ENCODE measurements at regions not wholly inside any gene's neighbourhood (a gene's known extent, or its start where the extent isn't known, plus 50 kb on each side); places are given as distances from the start of the nearest gene placed in this dataset.

- Histone ChIP-seq H3K36me3 (no peaks in the 10 kb centered on the region), H3K27me3 (no peaks in the 10 kb centered on the region), H3K4me3 (no peak overlapping the region), H3K4me1 (no peaks in the 10 kb centered on the region), H3K9me3 (no peaks in the 10 kb centered on the region), H3K27ac (no peak overlapping the region)
- no peak for DNase-seq
- intact Hi-C loops (cut with DNase I; ENCODE audit: low total_unique reads) = no loop called here
- TF ChIP-seq POLR2A (IDR thresholded peaks at IDR 0.05) = no peak
- no peak for TF ChIP-seq CTCF (IDR thresholded peaks at IDR 0.05)
Measured at GRCh38 chr17:79536212-79536840, 74.5 kb downstream of the RBFOX3 start.

DNA sequence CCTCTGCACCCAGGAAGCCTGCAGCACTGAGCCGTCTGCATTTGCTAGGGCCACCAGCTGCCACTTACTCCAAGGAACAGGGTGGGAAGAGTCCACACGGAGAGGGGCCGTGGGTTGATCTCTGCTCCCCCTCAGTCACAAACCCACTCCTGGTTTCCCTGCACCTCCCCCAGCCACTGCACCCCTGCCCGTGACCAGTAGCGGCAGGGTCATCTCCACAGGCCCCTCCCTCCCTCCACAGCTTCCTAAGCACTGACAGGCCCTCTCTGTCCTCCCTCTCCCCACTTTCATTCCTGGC, 75.2 kb downstream of the RBFOX3 start:
- intact Hi-C loops (cut with DNase I; ENCODE audit: low total_unique reads) = no loop called here

GRCh38 chr17:79534851-79535727, 75.8 kb downstream of the RBFOX3 start:
- DNase-seq = no peak
- intact Hi-C loops (cut with DNase I; ENCODE audit: low total_unique reads) = no loop called here
- Histone ChIP-seq H3K4me3 (no peak overlapping the region), H3K27me3 (no peaks in the 10 kb centered on the region), H3K4me1 (no peaks in the 10 kb centered on the region), H3K36me3 (no peaks in the 10 kb centered on the region), H3K27ac (no peak overlapping the region), H3K9me3 (no peaks in the 10 kb centered on the region)
- no peak for TF ChIP-seq CTCF (IDR thresholded peaks at IDR 0.05)
- no peak for TF ChIP-seq POLR2A (IDR thresholded peaks at IDR 0.05)

More for the DNA sequence above, 75.2 kb downstream of the RBFOX3 start:
- Histone ChIP-seq H3K27me3 (no peaks in the 10 kb centered on the region), H3K27ac (no peak overlapping the region), H3K36me3 (no peaks in the 10 kb centered on the region), H3K4me3 (no peak overlapping the region), H3K9me3 (no peaks in the 10 kb centered on the region), H3K4me1 (no peaks in the 10 kb centered on the region)
- TF ChIP-seq CTCF (IDR thresholded peaks at IDR 0.05) (no peak), POLR2A (IDR thresholded peaks at IDR 0.05) (no peak)
- no peak for DNase-seq

GRCh38 chr17:79534111-79534510, 76.7 kb downstream of the RBFOX3 start:
- Histone ChIP-seq H3K36me3 (no peaks in the 10 kb centered on the region), H3K9me3 (no peaks in the 10 kb centered on the region), H3K4me1 (no peaks in the 10 kb centered on the region), H3K27ac (no peak overlapping the region), H3K4me3 (no peak overlapping the region), H3K27me3 (no peaks in the 10 kb centered on the region)
- intact Hi-C loops (cut with DNase I; ENCODE audit: low total_unique reads) = no loop called here
- TF ChIP-seq CTCF (IDR thresholded peaks at IDR 0.05) (no peak), POLR2A (IDR thresholded peaks at IDR 0.05) (no peak)
- no peak for DNase-seq

GRCh38 chr17:79533116-79533515, 77.7 kb downstream of the RBFOX3 start:
- no peak for DNase-seq
- no peak overlapping the region for H3K27ac ChIP-seq
- H3K27me3 ChIP-seq = no peaks in the 10 kb centered on the region

More at GRCh38 chr17:79533116-79533515, 77.7 kb downstream of the RBFOX3 start:
- Histone ChIP-seq H3K36me3 (no peaks in the 10 kb centered on the region), H3K9me3 (no peaks in the 10 kb centered on the region), H3K4me1 (no peaks in the 10 kb centered on the region), H3K4me3 (no peak overlapping the region)
- intact Hi-C loops (cut with DNase I; ENCODE audit: low total_unique reads) = no loop called here
- no peak for TF ChIP-seq POLR2A (IDR thresholded peaks at IDR 0.05)

Data from uterus (tissue), 3 donors.